ENCODE measurements at regions not wholly inside any gene's neighbourhood (a gene's known extent, or its start where the extent isn't known, plus 50 kb on each side); places are given as distances from the start of the nearest gene placed in this dataset.
"Not testable (repeated sequence)": the region's sequence is repeated elsewhere in the genome, so short reads cannot be mapped to it uniquely, and the experiment has no call there.

DNA sequence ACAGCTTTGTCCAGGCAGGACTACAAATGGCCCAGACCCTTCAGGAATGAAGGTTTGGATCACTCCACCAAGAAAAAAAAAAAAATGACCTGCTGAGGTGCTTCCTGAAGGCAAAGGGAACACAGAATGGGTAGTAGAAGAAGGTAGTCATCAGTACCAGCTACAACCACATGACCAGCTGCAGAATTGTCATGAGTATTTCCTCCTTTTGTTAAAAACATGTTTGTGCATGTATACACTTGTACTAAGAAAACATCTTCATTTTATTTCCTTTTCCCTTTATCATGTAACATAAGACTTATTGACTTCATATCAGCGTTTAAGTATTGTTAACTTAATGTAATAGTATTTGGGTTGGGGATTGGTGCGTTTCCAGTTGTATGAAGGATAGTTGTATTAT, 631.6 kb downstream of the FBXO15 start:
- DNase-seq: not testable (repeated sequence)

DNA sequence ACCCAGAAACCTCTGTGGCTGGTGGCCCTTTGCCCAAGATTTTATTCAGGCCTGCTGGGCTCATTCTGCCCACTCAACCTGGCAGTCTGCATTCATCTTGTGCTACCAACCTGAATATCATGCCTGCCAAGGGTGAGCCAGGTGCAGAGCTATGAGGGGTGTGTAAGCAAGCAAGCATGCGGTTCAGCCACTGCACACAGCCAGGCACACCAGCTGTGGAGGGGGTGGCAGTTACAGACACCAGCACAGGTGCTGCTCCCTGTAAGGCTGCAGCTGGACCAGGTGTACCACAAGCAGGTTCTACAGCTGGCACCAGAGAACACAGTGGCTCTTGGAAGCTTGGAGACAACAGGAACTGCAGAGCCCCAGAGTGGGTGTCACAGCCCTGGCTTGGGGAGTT, 633.2 kb downstream of the FBXO15 start:
- DNase-seq: no peak

DNA sequence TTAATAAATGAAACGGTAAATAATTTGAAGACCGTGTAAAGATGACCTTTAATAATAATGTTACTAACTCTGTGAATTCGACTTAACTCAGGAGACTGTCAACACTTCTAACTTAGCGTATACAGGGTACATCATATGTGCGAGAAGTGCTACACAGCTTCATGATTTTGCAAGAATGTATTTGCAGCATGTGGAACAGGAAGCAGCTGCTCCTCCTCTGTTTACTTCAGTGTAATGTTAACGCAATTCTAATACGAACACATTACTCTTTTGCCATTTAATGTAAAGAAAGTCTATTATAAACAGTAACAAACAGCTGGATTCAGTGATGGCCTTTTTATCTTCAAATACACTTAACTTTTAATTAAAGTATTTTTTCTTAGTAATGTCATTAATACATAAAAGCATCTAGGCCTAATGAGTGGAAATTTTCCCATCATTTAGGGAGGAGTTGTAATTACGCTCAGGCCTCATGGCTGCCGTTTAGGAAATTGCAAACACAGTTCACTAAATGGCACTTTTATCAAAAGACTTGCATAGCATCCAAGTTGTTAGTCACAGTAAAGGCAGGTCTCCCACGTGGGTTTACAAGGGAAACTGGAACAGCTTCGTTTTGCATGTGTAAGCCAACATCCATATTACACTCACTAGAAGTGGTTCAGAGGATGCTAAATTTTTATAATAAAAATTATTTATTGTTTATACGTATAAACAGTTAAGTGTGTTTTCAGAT, 635.7 kb downstream of the FBXO15 start:
- DNase-seq: no peak

DNA sequence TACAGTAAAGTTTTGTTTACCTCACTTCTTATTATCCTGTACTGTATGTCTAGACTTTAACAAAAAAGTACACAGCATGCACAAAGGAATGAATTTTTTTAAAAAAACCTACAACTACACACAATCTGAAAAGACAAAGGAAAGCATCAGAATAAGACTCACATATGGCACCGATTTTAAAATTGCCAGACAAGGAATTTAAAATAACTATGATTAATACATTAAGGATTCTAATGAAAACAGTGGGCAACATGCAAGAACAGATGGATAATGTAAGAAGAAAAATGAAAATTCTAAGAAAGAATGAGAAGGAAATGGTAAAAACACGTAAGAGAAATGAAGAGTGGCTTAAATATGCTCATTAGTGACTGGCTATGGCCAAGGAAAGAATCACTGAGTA, 638.2 kb downstream of the FBXO15 start:
- DNase-seq: no peak

DNA sequence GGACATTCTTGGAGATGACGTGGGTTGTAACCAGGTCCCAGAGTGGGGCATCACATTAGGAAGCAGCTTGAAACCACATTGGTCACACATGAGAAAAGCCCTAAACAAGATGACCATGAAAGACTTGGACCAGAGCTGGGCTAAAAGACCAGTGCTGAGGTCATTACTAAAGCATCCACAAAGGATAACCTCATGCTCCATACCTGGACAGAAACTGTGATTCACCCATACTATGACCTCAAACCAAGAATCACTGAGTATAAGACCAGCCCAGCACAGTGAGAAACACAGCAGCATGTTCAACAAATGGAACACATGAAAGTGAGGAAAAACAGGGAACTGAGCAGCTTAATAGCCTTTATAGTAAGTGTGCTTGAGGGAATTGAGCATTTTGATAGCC, 635.5 kb upstream of the NETO1 start:
- no peak for DNase-seq

DNA sequence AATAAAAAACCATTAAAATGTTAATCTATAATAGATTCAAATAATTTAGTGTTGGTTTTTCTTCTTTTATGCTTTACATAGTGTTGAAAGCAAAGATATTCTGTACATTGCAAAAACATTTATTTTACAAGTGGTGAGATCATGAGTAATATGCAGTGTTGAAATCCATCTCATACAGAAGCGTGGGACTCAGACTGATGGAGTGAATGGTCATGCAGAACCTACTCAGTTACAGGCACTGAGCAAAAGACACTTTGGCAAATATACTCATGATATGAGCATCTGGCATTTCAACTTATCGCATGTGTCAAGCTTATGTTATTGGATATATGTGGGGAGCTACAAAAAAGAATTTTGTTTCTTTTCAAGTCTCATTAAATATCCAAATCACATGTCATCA, 620.2 kb upstream of the NETO1 start:
- no peak for DNase-seq

DNA sequence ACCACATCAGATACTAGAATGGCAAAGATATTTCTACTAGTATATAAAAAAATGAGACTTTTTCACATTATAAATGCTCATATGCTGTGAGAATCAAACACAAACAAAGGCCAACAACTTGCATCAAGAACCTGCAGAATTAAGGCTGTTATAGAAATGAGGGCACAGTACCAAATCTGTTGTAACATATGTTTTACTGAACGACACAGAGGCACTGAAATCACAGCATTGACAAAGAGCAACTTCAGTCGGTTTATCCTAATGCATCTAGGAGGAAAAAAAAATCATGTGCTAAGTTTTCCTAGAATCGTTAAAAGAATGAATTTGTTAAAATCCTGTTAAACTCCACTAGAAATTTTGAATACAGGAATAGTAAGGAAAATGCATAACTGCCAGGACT, 617.4 kb upstream of the NETO1 start:
- no peak for DNase-seq

DNA sequence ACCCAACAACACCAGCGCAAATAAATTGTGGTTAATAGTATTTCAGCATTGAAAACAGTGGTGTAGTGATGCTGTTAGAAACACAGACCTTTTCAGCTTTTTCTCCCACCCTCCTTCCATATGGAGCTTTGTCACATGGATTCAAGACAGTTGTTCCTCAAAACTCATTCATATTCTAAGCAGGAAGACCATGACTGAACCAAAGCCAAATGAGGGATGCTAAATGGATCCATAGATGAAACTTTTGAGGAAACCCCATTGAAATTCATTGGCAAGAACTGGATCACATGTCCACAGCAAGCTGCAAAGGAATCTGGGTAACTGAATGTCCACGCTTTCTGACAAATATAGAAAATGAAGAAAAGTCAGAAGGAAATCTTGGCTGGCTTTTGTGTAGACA, 615.1 kb upstream of the NETO1 start:
- no peak for DNase-seq

DNA sequence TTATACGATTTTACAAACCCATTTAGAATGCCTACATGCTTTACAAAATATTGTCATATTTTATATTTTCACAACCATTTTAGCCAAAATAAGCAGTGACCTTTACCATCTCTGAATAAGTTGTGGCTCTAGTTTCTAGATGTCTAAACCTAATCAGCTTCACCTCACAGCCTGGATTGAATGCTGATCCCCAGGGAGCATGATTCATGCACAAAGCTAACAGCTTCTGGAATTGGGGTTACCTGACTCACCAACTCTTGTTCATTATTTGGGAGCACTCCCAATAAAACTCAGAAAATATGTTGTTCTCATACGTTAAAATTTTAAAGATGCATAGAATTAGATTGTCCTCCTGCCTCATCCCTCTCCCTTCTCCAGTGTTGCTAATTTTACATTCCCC, 611.7 kb upstream of the NETO1 start:
- no peak for DNase-seq

DNA sequence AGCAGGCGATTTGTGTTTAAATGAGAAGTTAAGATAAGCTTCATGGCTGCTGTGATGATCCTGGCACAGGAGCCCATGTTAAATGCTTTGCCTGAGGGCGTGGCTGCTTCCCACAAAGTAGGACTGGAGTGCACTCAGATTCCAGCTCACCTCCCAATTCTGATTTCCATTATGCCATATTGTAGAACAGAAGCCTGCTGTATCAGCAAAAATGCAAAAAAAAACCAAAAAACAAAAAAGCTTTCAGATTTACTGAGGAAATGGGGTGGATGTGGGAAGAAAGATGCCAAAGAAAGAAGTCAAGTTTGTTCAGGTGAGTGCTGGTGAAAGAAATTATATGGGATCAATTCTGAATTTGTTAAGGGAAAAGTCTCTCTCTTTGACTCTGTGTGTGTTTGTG, 610.4 kb upstream of the NETO1 start:
- DNase-seq: no peak

DNA sequence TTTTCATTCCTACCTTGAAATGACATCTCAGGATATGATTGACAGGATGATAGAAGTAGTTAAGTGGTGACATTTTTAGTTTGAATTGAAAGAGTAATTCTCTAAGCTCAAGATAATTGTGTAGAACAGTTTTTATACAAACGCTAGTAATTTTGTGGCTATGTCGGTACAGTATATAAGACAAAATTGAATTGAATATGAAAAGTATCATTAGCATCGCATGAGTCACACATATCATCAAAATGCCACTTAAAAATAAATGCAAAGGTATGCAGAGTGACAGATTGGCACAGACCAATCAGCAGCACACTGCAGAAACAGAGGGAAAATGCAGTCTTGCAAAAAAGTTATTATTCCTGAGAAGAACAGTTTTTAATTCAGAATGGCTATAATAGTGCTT, 608.2 kb upstream of the NETO1 start:
- DNase-seq: no peak

DNA sequence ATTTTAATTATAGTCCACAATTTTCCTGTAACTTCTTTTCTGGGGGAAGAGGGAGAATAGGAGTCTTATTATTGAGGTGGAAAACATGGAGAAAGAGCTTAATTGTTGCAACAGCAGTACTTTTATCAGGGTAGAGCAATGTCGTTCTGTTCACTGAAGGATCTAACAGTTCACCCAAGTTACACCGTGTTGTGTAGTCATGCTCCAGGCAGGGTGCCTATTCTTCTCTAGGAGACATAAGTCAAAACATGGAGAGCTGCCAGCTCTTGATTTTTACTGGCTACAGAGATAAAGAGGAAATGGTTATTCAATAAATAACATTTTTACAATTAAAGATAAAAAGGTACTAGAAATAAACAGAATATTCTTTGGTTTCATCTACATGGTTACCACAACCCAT, 594.3 kb upstream of the NETO1 start:
- DNase-seq: no peak

DNA sequence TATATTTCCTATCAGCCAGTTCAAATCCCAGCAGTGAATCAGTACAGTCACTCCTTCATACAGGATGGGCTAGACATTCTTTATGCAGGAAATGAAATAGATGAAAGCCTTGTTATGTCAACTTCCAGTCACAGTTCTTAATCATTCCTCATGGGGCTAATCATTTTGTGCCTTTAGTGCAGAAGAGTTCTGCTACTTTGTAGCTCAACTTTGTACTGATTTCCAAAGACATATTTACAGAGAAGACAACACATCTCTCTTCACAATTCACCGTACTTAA, 593.9 kb upstream of the NETO1 start:
- DNase-seq: no peak

DNA sequence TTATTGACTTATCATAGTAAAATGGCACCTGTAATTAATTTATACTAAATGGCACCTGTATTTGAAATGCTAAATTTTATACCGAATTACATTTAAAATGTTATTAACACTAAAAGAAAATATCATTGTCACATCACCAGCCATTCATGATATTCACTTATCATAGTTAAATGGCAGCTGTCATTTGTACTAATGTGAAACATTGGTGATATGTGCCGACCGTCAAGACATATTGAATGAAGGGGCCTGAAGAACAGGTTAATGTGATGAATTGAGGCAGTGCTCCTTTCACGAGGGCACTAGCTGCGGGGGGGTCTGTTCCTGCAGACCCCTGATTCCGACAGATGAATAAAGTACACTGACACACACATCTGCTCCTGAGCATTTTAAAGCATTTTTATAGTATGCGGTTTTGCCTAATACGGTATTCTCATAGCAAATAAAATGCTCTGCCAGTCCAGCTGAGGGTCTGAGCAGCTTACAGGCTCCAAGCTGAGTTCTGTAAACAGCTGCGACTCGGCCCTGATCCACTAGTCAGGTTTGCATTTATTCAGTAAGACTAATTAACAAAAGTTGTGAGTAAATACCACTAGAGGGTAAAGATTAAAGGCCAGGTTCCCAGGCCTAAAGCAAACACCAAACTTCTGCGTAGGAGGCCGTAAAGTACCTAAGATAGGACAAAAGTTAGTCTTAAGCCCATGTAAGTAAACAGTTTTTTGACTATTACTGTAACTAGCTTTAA, 593.4 kb upstream of the NETO1 start:
- DNase-seq: no peak

DNA sequence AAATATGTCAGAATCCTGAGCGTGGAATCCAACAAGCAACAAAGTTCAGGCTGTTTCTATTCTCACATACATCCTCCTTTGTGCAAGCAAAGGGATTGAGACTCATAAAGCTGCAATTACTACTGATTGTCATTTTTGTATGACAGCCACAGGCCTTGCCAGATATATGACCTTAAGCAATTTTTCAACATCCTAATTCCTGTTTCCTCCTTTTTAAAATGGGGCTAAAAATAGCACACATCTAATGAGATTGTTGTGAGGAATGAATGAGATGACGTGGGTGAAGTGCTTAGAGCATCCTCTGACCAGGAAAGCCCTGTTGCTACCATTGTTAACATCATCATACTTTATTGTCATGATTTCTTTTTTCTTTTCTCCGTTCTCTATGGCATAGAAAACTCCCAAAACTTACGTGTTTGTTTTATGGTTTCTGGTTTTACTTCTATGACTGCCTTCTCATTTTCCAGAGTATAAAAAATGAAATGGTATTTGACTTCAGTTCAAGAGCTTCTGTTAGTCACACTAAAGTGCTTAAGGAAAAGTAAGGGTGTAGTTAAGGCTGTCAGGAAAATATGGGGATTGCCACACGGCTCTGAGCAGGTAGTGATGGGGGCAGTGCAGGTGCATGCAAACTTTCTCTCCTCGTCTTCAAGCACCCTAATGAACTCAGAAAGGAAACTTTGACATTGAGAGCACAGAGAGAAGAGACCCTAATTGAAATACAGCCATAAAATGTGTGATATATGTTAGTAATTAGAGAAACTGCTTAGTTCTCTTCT, 590.6 kb upstream of the NETO1 start:
- DNase-seq: no peak

DNA sequence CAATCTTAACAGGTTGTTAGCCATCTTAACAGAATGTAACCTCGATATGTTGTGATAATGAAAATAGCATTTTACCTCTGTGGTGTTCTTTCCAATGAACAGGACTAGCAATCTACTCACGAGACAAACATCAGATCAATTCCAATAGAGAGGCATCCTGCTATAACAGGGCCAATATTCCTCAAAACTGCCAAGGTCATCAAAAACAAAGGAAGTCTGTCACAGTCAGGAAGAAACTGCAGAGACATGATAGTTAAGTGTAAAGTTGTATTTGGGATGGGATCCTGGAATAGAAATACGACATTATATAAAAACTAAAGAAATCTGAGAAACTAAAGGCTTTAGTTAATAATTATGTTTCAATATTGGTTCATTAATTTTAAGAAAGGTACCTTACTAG, 588.9 kb upstream of the NETO1 start:
- DNase-seq: no peak

DNA sequence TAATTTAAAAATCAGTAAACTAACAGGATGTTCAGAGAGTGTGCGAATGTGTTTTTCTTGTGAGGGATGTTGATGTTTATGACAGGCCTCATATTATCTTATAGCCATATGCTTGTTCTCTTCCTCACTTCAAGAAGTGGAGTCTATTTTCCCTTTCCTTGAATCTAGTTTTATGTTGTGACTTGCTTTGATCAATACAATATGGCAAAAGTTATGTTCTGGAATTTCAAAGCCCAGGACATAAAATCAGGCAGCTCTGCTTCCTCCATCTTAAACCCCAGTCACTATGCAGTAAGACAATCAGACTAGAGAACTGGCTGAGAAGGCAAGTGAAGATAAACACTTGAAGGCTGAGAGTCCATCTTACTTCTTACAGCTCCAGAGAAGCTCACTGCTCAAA, 585.1 kb upstream of the NETO1 start:
- no peak for DNase-seq

DNA sequence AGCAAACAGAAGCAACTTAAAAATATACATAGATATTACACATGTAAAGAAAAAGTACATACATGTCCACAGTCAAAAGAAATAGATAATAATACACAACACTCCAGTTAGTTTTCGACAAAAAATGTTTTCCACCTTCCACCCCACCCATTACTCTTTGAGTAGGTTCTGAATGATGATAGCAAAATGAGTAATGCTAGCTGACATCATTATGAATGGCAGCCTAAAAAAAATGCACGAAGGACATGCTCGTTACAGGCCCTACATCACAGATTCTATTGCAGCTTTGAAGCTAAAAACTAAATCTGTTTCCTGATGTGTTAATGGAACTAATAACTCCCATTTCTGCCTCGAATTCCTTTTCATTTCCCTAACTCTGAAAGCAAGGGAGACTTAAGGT, 578.7 kb upstream of the NETO1 start:
- DNase-seq: no peak

DNA sequence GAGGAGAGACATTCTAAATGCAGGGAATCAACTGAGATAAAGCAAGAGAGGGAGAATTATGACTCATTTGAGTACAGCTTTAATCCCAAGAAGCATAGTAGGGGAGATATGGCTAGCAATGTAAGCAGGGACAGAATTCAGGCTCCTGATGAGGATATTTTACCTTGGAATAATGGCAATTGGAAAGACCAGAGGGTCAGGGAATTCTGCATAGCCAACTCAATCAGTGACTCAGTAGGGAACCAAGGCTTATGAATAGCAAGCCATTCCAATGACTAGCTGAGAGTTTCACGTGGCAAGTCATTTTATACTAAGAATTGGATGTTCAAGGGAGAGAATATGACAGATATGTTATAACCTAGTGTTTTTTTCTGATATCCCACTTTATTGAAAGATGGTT, 563.8 kb upstream of the NETO1 start:
- no peak for DNase-seq

DNA sequence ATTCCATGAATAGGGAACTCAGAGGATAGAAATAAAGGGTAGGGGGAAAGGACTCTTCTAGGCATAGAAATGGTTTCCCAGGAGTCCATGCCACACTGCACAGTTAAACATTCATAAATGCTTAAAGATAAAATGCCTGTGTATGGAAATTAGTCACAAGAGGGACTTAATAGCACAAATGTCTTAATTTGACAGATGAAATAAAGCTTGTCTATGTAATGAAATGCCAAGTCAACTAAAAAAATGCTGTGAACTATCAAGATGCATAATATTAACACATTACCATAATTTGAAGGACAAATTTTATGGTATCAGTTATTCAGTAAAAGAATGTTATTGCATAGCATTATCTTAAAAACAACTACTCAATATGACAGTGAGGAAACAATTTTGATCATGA, 553.2 kb upstream of the NETO1 start:
- DNase-seq: no peak

DNA sequence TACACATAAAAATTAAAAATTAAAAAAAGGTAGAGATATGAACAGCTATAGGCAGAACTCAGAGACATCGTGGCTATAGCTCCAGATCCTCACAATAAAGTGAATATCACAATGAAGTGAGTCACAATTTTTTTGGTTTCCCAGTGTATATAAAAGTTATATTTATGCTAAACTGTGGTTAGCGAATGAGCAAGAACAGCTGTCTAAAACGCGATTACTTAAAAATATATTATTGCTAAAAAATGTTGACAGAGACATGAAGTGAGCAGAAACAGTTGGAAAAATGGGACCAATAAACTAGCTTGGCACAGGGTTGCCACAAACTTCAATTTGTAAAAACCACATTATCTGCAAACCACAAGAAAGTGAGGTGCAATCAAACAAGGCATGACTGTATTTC, 551.7 kb upstream of the NETO1 start:
- no peak for DNase-seq

DNA sequence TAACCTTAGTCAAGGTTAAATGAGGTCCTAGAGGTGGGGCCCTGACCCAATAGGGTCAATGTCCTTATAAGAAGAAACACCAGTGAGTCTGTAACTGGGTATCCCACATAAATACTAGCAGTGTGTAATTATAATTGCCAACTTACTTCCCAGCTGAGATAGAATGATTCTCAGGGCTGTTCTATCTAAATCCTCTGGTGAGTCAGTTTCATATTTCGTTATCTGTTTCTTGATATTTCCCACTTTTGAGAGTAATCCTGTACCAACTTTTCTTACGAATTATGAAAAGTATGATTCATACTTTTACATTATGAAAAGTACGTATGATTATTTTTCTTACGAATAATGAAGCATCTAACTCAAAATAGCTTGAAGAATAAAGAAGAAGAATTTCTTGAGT, 546.8 kb upstream of the NETO1 start:
- DNase-seq: no peak

DNA sequence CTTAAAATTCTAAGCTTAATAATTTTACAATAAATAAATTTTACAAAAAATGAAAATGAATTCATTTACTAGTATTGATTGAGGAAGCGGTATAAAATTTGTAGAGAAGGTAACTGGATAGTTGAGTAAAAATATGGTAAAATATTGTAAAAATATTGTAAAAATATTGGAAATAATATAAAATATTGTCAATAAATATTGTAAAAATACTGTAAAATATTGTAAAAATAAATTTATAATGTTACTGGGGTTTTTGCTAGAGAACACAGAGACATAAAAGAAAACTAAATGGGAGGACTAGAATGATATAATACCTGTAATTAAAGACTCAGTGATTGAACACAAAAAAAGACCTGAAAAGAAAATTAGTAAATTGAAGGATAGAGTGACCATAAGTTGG, 546.3 kb upstream of the NETO1 start:
- no peak for DNase-seq

DNA sequence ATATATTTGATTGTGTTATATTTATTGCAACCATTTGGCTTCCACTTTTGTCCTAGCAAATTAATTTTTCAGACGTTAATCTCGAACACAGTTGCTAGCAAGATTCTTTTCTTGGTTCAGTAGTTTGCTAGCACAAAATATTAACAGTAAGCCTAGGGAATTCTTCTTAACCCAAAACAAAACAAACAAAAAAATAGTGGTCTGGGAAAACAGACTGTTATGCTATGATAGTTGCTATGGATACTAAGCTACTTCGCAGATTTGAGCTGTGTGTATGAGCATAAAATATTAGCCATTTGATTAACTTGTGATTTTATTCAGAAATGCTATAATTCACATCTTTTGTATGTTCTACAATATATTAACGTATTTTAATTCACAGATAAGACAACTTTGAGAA, 541.5 kb upstream of the NETO1 start:
- no peak for DNase-seq

DNA sequence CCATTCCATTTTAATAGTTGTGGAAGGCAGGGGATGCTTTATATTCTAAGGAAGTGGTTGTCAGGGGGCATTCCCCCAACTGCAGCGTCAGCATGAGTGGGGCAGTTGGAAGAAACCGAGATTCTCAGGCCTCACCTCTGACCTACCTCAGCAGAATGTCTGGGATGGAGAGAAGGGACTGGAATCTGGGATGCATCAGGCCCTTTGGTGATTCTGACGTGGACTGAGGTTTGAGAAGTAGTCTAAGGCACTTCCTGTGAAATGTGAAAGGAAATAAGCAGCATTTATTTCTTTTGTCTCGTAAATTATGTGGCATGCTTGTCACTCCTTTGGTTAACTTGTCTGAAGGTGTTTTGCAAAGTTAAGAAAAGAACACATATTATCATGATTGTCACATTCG, 540.7 kb upstream of the NETO1 start:
- no peak for DNase-seq
